Peyer's patch (tissue), 4 donors: ENCODE measurements at regions not wholly inside any gene's neighbourhood (a gene's known extent, or its start where the extent isn't known, plus 50 kb on each side); places are given as distances from the start of the nearest gene placed in this dataset.

Source experiments
- POLR2A ChIP-seq, 2 donors: fragments of 450-650 bp; IDR thresholded peaks; one replicate each; pipeline ENCODE4 v1.5.1; 2017; ENCODE audit warnings: antibody characterized with exemption in 2 of 2, mild to moderate bottlenecking in 2 of 2, moderate library complexity in 2 of 2
- TF ChIP-seq, protein P1 (sequence below), 6 experiments: fragments of 450-650 bp in 4 of 6; fragments of 200-600 bp in 2 of 6; sonication (generic) in 1 of 6; IDR thresholded peaks; one replicate each; pipeline ENCODE4 v1.5.1; 2017 to 2019; ENCODE audit warnings: antibody characterized with exemption in 6 of 6, mild to moderate bottlenecking in 3 of 6, moderate library complexity in 1 of 6

DNA sequence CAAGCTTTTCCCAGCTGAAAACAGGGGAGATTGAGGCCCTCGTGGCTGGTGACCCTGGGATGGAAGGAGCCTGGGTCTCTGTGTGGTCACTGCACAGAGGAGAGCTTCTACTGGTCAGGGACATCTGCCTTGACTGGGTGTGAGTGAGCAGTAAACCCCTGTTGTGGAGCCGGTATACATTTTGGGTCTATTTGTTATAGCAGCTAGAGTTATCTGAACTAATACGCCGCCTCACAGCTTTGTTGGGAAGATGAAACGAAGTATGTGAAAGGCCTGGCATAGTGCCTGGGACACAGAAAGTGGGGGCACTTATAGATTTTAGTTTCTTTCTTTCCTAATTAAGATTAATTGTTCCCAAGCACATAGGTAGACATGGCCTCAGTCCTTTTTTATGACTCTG is 72.2 kb upstream of the HPCAL1 start:
- TF ChIP-seq, protein P1, sequence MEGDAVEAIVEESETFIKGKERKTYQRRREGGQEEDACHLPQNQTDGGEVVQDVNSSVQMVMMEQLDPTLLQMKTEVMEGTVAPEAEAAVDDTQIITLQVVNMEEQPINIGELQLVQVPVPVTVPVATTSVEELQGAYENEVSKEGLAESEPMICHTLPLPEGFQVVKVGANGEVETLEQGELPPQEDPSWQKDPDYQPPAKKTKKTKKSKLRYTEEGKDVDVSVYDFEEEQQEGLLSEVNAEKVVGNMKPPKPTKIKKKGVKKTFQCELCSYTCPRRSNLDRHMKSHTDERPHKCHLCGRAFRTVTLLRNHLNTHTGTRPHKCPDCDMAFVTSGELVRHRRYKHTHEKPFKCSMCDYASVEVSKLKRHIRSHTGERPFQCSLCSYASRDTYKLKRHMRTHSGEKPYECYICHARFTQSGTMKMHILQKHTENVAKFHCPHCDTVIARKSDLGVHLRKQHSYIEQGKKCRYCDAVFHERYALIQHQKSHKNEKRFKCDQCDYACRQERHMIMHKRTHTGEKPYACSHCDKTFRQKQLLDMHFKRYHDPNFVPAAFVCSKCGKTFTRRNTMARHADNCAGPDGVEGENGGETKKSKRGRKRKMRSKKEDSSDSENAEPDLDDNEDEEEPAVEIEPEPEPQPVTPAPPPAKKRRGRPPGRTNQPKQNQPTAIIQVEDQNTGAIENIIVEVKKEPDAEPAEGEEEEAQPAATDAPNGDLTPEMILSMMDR (IDR thresholded peaks at IDR 0.05), result no peak
- no peak for TF ChIP-seq POLR2A (IDR thresholded peaks at IDR 0.05)
